Esophagus muscularis mucosa (tissue), 4 donors: ENCODE measurements at regions not wholly inside any gene's neighbourhood (a gene's known extent, or its start where the extent isn't known, plus 50 kb on each side); places are given as distances from the start of the nearest gene placed in this dataset.

ENCODE experiments used
- DNase-seq: peaks from one replicate; pipeline ENCODE4 v3.0.0-alpha.2; 2017; ENCODE audit errors: extremely low spot score
- H3K27ac ChIP-seq, 4 donors: fragments of 200-600 bp; sonication (generic); replicated peaks in 1 of 4; 1 replicate in 3 of 4; 2 replicates in 1 of 4; pipeline ENCODE4 v1.5.1; 2016 to 2019; ENCODE audit warnings: mild to moderate bottlenecking in 1 of 4
- H3K27me3 ChIP-seq, 4 donors: fragments of 200-600 bp; sonication (generic); one replicate each; pipeline versions ENCODE4 v1.5.1 to v1.6.0; 2016 to 2019
- H3K36me3 ChIP-seq, 4 donors: fragments of 200-600 bp; sonication (generic); one replicate each; pipeline ENCODE4 v1.5.1; 2016 to 2019
- H3K4me1 ChIP-seq, 4 donors: fragments of 200-600 bp; sonication (generic); one replicate each; pipeline ENCODE4 v1.5.1; 2016 to 2019
- H3K4me3 ChIP-seq, 4 donors: fragments of 200-600 bp; sonication (generic); 1 replicate in 2 of 4; 2 replicates in 2 of 4; pipeline ENCODE4 v1.5.1; 2016 to 2019; ENCODE audit warnings: mild to moderate bottlenecking in 4 of 4, moderate library complexity in 1 of 4
- H3K9me3 ChIP-seq, 4 donors: fragments of 200-600 bp; sonication (generic); 1 replicate in 3 of 4; 2 replicates in 1 of 4; pipeline ENCODE4 v1.5.1; 2016 to 2019
- CTCF ChIP-seq, 3 experiments: fragments of 200-600 bp in 2 of 3; fragments of 450-650 bp in 1 of 3; sonication (generic) in 2 of 3; IDR thresholded peaks; one replicate each; pipeline ENCODE4 v1.5.1; 2017 to 2019; ENCODE audit warnings: antibody characterized with exemption in 3 of 3, mild to moderate bottlenecking in 2 of 3, moderate library complexity in 1 of 3
- EP300 ChIP-seq: sonication (generic); formaldehyde crosslinking; IDR thresholded peaks from one replicate; pipeline ENCODE4 v1.6.1; 2017; ENCODE audit warnings: antibody characterized with exemption
- POLR2A ChIP-seq: fragments of 450-650 bp; IDR thresholded peaks from one replicate; pipeline ENCODE4 v1.6.1; 2017; ENCODE audit warnings: antibody characterized with exemption, moderate library complexity, mild to moderate bottlenecking, low read depth
- POLR2AphosphoS5 ChIP-seq, 2 donors: sonication (generic); formaldehyde crosslinking; IDR thresholded peaks; one replicate each; pipeline ENCODE4 v1.6.1; 2017; ENCODE audit warnings: antibody characterized with exemption in 2 of 2
- WGBS: methylation state at CpG from one replicate; pipeline ENCODE4 v1.1.5; 2018; 5-methylcytosine and 5-hydroxymethylcytosine counted together
- intact Hi-C: fragments of 100-400 bp; cut with DNase I; formaldehyde crosslinking; loops from one replicate; pipeline ENCODE4 v1.15.1; 2023

GRCh38 chr15:31840849-31841476 is 189.4 kb upstream of the CHRNA7 start:
- intact Hi-C loops: no loop called here

GRCh38 chr15:31842532-31843195 is 187.7 kb upstream of the CHRNA7 start:
- H3K27me3 ChIP-seq: no peaks in the 10 kb centered on the region
- TF ChIP-seq EP300 (no peak), POLR2AphosphoS5 (IDR thresholded peaks at IDR 0.05) (no peak), POLR2A (no peak), CTCF (IDR thresholded peaks at IDR 0.05) (no peak)
- intact Hi-C loops: no loop called here
- no peak overlapping the region for H3K27ac ChIP-seq
- peak; percentile 81 for DNase-seq
- no peaks in the 10 kb centered on the region for H3K36me3 ChIP-seq
- H3K4me1 ChIP-seq: peaks cover 6 to 17% (median 12%) of the 10 kb centered on the region in 4 donors
- H3K9me3 ChIP-seq: no peaks in the 10 kb centered on the region
- WGBS: 84% methylated on average over 6 of the region's 6 CpGs
- no peak overlapping the region for H3K4me3 ChIP-seq

More at GRCh38 chr15:31840849-31841476, 189.4 kb upstream of the CHRNA7 start:
- Histone ChIP-seq H3K36me3 (no peaks in the 10 kb centered on the region), H3K4me3 (no peak overlapping the region), H3K4me1 (peaks cover 6 to 17% (median 12%) of the 10 kb centered on the region in 4 donors), H3K27ac (no peak overlapping the region), H3K9me3 (no peaks in the 10 kb centered on the region), H3K27me3 (no peaks in the 10 kb centered on the region)
- no peak for DNase-seq
- 73% methylated on average over 9 of the region's 9 CpGs for WGBS
- TF ChIP-seq EP300 (no peak), POLR2AphosphoS5 (IDR thresholded peaks at IDR 0.05) (no peak), POLR2A (no peak), CTCF (IDR thresholded peaks at IDR 0.05) (no peak)

- 69% methylated on average over 5 of the region's 5 CpGs for WGBS
- H3K4me1 ChIP-seq: peaks cover 6 to 17% (median 12%) of the 10 kb centered on the region in 4 donors
- intact Hi-C loops: no loop called here
These were observed 186.8 kb upstream of the CHRNA7 start for GRCh38 chr15:31843426-31844055.

GRCh38 chr15:31845791-31846190 is 184.5 kb upstream of the CHRNA7 start:
- intact Hi-C loops: no loop called here

More at GRCh38 chr15:31843426-31844055, 186.8 kb upstream of the CHRNA7 start:
- H3K27me3 ChIP-seq: no peaks in the 10 kb centered on the region
- H3K27ac ChIP-seq: no peak overlapping the region
- TF ChIP-seq EP300 (no peak), CTCF (IDR thresholded peaks at IDR 0.05) (no peak), POLR2A (no peak), POLR2AphosphoS5 (IDR thresholded peaks at IDR 0.05) (no peak)
- no peaks in the 10 kb centered on the region for H3K9me3 ChIP-seq
- H3K36me3 ChIP-seq: no peaks in the 10 kb centered on the region
- H3K4me3 ChIP-seq: no peak overlapping the region
- DNase-seq: peak; percentile 82

More at GRCh38 chr15:31845791-31846190, 184.5 kb upstream of the CHRNA7 start:
- DNase-seq: peak; percentile 86
- Histone ChIP-seq H3K9me3 (no peaks in the 10 kb centered on the region), H3K27ac (no peak overlapping the region), H3K36me3 (no peaks in the 10 kb centered on the region), H3K27me3 (no peaks in the 10 kb centered on the region), H3K4me1 (peaks cover 5 to 17% (median 11%) of the 10 kb centered on the region in 4 donors), H3K4me3 (no peak overlapping the region)
- TF ChIP-seq CTCF (IDR thresholded peaks at IDR 0.05): no peak
- TF ChIP-seq POLR2A: no peak
- no peak for TF ChIP-seq EP300
- TF ChIP-seq POLR2AphosphoS5 (IDR thresholded peaks at IDR 0.05): no peak
- WGBS: 95% methylated on average over 2 of the region's 5 CpGs
